SIG-M5 treated with dmso at 0.1 percent for 504 hours (cell line): ENCODE measurements at regions not wholly inside any gene's neighbourhood (a gene's known extent, or its start where the extent isn't known, plus 50 kb on each side); places are given as distances from the start of the nearest gene placed in this dataset.

Source experiments
- DNase-seq: peaks from one replicate; lab custom pipeline; 2025; ENCODE audit not compliant: unreplicated experiment; lab: John Stamatoyannopoulos, UW

GRCh38 chr11:95294701-95295100 is 63.7 kb upstream of the SESN3 start:
- DNase-seq = no peak

- DNase-seq = no peak
These were observed 62.1 kb upstream of the SESN3 start for GRCh38 chr11:95293116-95293515.

GRCh38 chr11:95291946-95292345 is 60.9 kb upstream of the SESN3 start:
- DNase-seq = no peak

- DNase-seq = no peak
These were observed 58.5 kb upstream of the SESN3 start for GRCh38 chr11:95289378-95290101.

GRCh38 chr11:95284057-95285052 is 53.4 kb upstream of the SESN3 start:
- no peak for DNase-seq

GRCh38 chr11:95283650-95284049 is 52.6 kb upstream of the SESN3 start:
- no peak for DNase-seq

GRCh38 chr11:95283146-95283545 is 52.1 kb upstream of the SESN3 start:
- DNase-seq = no peak

- peak; percentile 65 for DNase-seq
These were observed 51.3 kb upstream of the SESN3 start for GRCh38 chr11:95282291-95282751.
